Spinal cord (tissue), 9 donors: ENCODE measurements at regions not wholly inside any gene's neighbourhood (a gene's known extent, or its start where the extent isn't known, plus 50 kb on each side); places are given as distances from the start of the nearest gene placed in this dataset.
A peak's percentile ranks its signal among the peaks of the same experiment; 100 is the strongest.

ENCODE experiments used
- DNase-seq, 6 donors: peaks; one replicate each; pipeline versions ENCODE4 v3.0.0 to v3.0.0-alpha.2; 2013 to 2015; ENCODE audit warnings: low spot score in 6 of 6, low read depth in 4 of 6
- H3K27ac ChIP-seq: one replicate; pipeline ENCODE4 v1.5.1; 2013; ENCODE audit warnings: low read depth, low read length, control low read depth
- H3K27me3 ChIP-seq: one replicate; pipeline ENCODE4 v1.6.1; 2013; ENCODE audit warnings: low read length; ENCODE audit not compliant: control insufficient read depth, insufficient read depth
- H3K36me3 ChIP-seq: one replicate; pipeline ENCODE4 v1.6.1; 2013; ENCODE audit warnings: low read length; ENCODE audit not compliant: control insufficient read depth, insufficient read depth
- H3K4me1 ChIP-seq: one replicate; pipeline ENCODE4 v1.6.1; 2013; ENCODE audit warnings: low read length; ENCODE audit not compliant: control insufficient read depth, insufficient read depth
- H3K4me3 ChIP-seq: one replicate; pipeline ENCODE4 v1.5.1; 2013; ENCODE audit warnings: low read depth, low read length, control low read depth
- H3K9me3 ChIP-seq: one replicate; pipeline ENCODE4 v1.6.1; 2013; ENCODE audit warnings: low read length; ENCODE audit not compliant: control insufficient read depth, insufficient read depth
- WGBS: methylation state at CpG from one replicate; pipeline ENCODE4 v1.1.5; 2013; ENCODE audit warnings: missing lambda C conversion rate; ENCODE audit not compliant: insufficient coverage; 5-methylcytosine and 5-hydroxymethylcytosine counted together
- donor health status: healthy.

DNA sequence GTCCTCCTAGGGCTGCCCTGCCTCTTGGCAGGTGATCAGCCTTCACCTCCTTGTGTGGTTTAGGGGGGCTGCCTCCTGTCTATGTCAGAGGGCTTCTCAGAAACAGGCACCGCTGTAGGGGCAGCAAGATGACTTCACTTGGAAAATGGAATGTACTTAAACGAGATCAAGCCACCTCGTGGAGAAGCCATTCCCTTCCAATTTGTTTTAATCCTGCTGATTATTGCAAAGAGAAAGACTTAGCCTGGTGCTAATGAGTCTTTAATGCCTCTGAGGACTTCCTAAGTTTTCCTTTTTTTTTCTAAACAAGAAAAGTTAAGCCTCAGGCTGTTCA, 62.3 kb upstream of the RFLNA start:
- H3K27ac ChIP-seq = no peak overlapping the region
- peaks cover 11% of the 10 kb centered on the region for H3K4me1 ChIP-seq
- no peaks in the 10 kb centered on the region for H3K9me3 ChIP-seq
- H3K4me3 ChIP-seq = no peak overlapping the region
- WGBS = no CpG with 5 or more reads among the region's 3 CpGs
- DNase-seq = peak in 1 of 6 donors; percentile 72
- H3K36me3 ChIP-seq = no peaks in the 10 kb centered on the region
- no peaks in the 10 kb centered on the region for H3K27me3 ChIP-seq

DNA sequence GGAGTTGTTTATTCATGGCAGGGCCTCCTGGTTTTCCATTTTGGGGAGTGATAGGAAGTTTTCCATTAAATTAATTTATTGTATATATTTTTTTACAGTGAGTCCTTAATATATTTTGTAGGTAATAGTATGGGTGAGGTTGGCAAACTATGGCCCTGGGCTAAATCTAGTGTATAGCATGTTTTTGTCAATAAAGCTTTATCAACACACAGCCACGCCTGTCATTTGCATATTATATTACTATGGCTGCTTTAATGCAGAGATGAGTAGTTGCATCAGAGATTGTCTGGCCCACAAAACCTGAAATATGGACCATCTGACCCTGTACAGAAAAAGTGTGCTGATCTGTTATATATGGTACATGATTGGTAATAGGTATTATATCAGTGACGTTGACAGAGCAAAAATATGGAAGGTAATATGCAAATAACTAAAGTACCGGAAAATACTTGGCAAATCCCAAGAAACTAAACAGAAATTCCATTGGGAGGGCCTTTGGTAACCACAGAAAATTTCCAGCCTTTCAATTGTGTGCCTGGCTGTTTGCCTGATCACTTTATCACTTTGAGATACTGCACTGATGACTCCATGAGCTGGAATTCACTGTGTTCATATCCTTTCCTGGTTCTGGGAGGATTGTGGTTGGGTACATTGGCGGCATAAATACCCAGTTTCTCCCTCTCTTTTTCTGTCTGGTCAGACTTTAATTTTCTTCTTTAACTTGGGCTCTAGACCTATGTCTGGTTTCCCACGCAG, 61.7 kb upstream of the RFLNA start:
- no peak for DNase-seq
- WGBS = 83% methylated on average over 2 of the region's 5 CpGs
- H3K4me3 ChIP-seq = no peak overlapping the region
- peaks cover 11% of the 10 kb centered on the region for H3K4me1 ChIP-seq
- H3K27ac ChIP-seq = no peak overlapping the region
- no peaks in the 10 kb centered on the region for H3K9me3 ChIP-seq
- no peaks in the 10 kb centered on the region for H3K36me3 ChIP-seq
- no peaks in the 10 kb centered on the region for H3K27me3 ChIP-seq

GRCh38 chr12:124233846-124234640, 60.9 kb upstream of the RFLNA start:
- Histone ChIP-seq H3K36me3 (no peaks in the 10 kb centered on the region), H3K4me1 (peaks cover 11% of the 10 kb centered on the region), H3K27me3 (no peaks in the 10 kb centered on the region), H3K27ac (no peak overlapping the region), H3K4me3 (no peak overlapping the region), H3K9me3 (no peaks in the 10 kb centered on the region)
- WGBS = 94% methylated on average over 6 of the region's 8 CpGs
- peak in 2 of 6 donors; percentile 53 to 59 for DNase-seq

GRCh38 chr12:124236625-124237031, 58.3 kb upstream of the RFLNA start:
- peaks cover 11% of the 10 kb centered on the region for H3K4me1 ChIP-seq
- no peak for DNase-seq
- WGBS = no CpG with 5 or more reads among the region's 5 CpGs
- H3K27me3 ChIP-seq = no peaks in the 10 kb centered on the region
- no peaks in the 10 kb centered on the region for H3K9me3 ChIP-seq
- no peak overlapping the region for H3K4me3 ChIP-seq
- H3K36me3 ChIP-seq = no peaks in the 10 kb centered on the region
- no peak overlapping the region for H3K27ac ChIP-seq

GRCh38 chr12:124238886-124239285, 56.0 kb upstream of the RFLNA start:
- H3K4me3 ChIP-seq = no peak overlapping the region
- H3K27ac ChIP-seq = no peak overlapping the region
- H3K27me3 ChIP-seq = no peaks in the 10 kb centered on the region
- 63% methylated on average over 2 of the region's 4 CpGs for WGBS
- no peaks in the 10 kb centered on the region for H3K36me3 ChIP-seq
- H3K4me1 ChIP-seq = peaks cover 4% of the 10 kb centered on the region
- H3K9me3 ChIP-seq = no peaks in the 10 kb centered on the region
- DNase-seq = no peak

GRCh38 chr12:124240493-124240892, 54.4 kb upstream of the RFLNA start:
- H3K36me3 ChIP-seq = no peaks in the 10 kb centered on the region
- no peaks in the 10 kb centered on the region for H3K9me3 ChIP-seq
- no CpG with 5 or more reads among the region's 1 CpG for WGBS
- no peak overlapping the region for H3K4me3 ChIP-seq
- H3K27ac ChIP-seq = no peak overlapping the region
- H3K4me1 ChIP-seq = no peaks in the 10 kb centered on the region
- DNase-seq = no peak
- H3K27me3 ChIP-seq = no peaks in the 10 kb centered on the region

GRCh38 chr12:124241776-124242528, 52.9 kb upstream of the RFLNA start:
- H3K27me3 ChIP-seq = no peaks in the 10 kb centered on the region
- no peak overlapping the region for H3K27ac ChIP-seq
- DNase-seq = no peak
- no peak overlapping the region for H3K4me3 ChIP-seq
- no peaks in the 10 kb centered on the region for H3K36me3 ChIP-seq
- H3K4me1 ChIP-seq = no peaks in the 10 kb centered on the region
- 70% methylated on average over 9 of the region's 17 CpGs for WGBS
- H3K9me3 ChIP-seq = no peaks in the 10 kb centered on the region

GRCh38 chr12:124242529-124243065, 52.3 kb upstream of the RFLNA start:
- 75% methylated on average over 7 of the region's 9 CpGs for WGBS
- DNase-seq = no peak

GRCh38 chr12:124243936-124244335, 51.0 kb upstream of the RFLNA start:
- DNase-seq = no peak
- Histone ChIP-seq H3K27me3 (no peaks in the 10 kb centered on the region), H3K27ac (no peak overlapping the region), H3K4me1 (no peaks in the 10 kb centered on the region), H3K9me3 (no peaks in the 10 kb centered on the region), H3K4me3 (no peak overlapping the region), H3K36me3 (no peaks in the 10 kb centered on the region)
- WGBS = 94% methylated on average over 2 of the region's 4 CpGs

More at GRCh38 chr12:124242529-124243065, 52.3 kb upstream of the RFLNA start:
- Histone ChIP-seq H3K27me3 (no peaks in the 10 kb centered on the region), H3K4me3 (no peak overlapping the region), H3K4me1 (no peaks in the 10 kb centered on the region), H3K9me3 (no peaks in the 10 kb centered on the region), H3K36me3 (no peaks in the 10 kb centered on the region), H3K27ac (no peak overlapping the region)
